ENCODE measurements at regions not wholly inside any gene's neighbourhood (a gene's known extent, or its start where the extent isn't known, plus 50 kb on each side); places are given as distances from the start of the nearest gene placed in this dataset.

DNA sequence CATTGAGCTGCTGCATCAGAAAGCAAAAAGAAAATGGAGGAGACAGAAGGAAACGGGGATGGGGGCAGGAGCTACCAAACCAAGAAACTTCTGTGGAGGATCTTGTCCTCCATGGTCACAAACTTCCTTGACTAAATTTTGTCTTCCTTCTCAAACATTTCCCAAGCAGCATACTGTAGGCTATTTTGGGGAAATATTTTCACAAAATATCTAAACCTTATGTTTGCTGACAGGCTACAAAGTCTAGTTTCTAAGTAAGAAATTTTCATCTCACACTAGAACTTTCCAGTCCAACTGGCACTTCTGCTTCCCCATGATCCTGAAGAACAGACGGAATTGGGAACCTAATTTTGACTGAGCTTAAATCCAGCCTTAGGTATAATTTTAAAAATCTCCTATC, 552.0 kb downstream of the SNAPC1 start:
- TF ChIP-seq, protein P1, sequence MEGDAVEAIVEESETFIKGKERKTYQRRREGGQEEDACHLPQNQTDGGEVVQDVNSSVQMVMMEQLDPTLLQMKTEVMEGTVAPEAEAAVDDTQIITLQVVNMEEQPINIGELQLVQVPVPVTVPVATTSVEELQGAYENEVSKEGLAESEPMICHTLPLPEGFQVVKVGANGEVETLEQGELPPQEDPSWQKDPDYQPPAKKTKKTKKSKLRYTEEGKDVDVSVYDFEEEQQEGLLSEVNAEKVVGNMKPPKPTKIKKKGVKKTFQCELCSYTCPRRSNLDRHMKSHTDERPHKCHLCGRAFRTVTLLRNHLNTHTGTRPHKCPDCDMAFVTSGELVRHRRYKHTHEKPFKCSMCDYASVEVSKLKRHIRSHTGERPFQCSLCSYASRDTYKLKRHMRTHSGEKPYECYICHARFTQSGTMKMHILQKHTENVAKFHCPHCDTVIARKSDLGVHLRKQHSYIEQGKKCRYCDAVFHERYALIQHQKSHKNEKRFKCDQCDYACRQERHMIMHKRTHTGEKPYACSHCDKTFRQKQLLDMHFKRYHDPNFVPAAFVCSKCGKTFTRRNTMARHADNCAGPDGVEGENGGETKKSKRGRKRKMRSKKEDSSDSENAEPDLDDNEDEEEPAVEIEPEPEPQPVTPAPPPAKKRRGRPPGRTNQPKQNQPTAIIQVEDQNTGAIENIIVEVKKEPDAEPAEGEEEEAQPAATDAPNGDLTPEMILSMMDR (IDR thresholded peaks at IDR 0.05): no peak
- TF ChIP-seq EZH2 (IDR thresholded peaks at IDR 0.05) (no peak), EZH2phosphoT487 (IDR thresholded peaks at IDR 0.05) (no peak)

Data from neural progenitor cell (in vitro differentiated cells).